ENCODE measurements at regions not wholly inside any gene's neighbourhood (a gene's known extent, or its start where the extent isn't known, plus 50 kb on each side); places are given as distances from the start of the nearest gene placed in this dataset.

GRCh38 chrX:10800796-10801195, 180.4 kb upstream of the MID1 start:
- DNase-seq (ENCODE audit: low spot score) (no peak), FAIRE-seq (no peak)

DNA sequence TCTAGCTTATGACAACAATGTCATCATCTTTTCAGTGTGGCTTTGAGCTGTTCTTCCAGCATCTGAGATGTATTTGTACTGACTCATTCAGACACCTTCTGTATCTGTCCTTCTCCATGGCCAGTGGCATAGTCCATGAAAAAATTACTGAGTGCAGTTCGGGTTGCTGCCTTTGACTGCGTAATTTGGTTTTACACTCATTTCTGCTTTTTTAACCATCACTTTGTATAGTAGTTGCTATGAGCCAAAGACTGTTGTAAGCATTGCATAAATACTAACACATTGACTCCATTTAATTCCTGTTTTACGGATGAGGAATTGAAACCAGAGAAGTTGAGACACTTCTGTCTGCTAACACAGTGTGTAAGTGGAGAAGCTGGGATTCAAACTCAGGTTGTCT, 190.7 kb upstream of the MID1 start:
- no peak for FAIRE-seq
- no peak for DNase-seq (ENCODE audit: low spot score)

DNA sequence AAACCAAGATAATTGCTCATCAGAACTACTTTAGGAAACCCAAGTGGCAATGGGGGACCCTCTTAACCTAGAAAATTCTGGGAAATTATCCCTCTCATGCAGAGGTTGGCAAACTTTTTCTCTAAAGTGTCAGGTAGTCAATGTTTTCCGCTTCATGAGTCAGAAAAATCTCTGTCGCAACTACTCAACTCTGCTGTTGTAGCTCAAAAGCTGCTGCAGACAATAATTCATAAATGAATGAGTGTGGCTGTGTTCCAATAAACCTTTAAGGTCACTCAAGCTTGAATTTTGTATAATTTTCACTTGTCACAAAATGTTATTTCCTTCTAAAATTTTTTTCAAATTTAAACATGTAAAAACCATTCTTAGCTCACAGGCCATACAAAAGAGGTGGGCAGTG, 193.4 kb upstream of the MID1 start:
- FAIRE-seq: no peak
- DNase-seq (ENCODE audit: low spot score): no peak

DNA sequence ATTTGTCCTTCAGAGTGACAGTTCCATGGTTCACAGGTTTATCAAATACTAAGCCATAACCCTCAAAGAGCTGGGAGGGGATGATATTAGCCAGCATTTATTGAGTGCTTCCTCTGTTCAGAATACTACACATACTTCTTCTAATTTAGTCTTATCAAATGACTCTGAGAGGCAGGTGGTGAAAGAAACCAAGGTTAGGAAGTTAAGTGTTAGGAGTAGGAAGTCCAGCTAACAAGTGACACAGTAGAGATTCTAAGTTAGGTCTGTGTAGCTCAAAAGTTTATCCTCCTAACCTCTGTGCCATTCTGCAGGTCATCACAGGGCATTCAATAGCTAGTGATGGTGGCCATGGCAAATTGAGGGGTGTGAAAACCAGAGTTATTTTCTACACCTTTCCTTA, 198.3 kb upstream of the MID1 start:
- FAIRE-seq (no peak), DNase-seq (ENCODE audit: low spot score) (no peak)

- FAIRE-seq: no peak
- no peak for DNase-seq (ENCODE audit: low spot score)
Observed at GRCh38 chrX:10819973-10820372, 199.6 kb upstream of the MID1 start.

GRCh38 chrX:10821293-10821692, 200.9 kb upstream of the MID1 start:
- DNase-seq (ENCODE audit: low spot score) (no peak), FAIRE-seq (no peak)

DNA sequence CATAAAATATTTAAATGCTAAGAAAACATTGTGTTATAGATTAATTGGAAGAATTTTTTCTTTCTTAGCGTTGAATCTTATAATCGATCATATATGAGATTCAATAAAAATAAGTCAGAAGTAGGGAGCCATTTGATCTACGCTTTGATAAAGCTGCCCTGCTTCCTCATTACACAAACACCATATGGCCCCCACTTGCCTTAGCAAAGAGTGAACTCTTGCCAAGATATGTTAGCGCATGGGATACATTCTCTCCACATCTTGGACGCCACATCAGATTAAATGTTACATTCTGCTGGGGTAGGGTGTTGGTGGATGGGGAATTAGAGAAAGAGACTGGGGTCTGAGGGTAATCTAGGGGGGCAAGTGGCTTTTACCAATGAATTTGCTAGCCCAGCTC, 207.7 kb upstream of the MID1 start:
- FAIRE-seq (no peak), DNase-seq (ENCODE audit: low spot score) (no peak)

- no peak for DNase-seq (ENCODE audit: low spot score)
- no peak for FAIRE-seq
Observed at GRCh38 chrX:10828640-10829039, 208.3 kb upstream of the MID1 start.

- DNase-seq (ENCODE audit: low spot score): no peak
- no peak for FAIRE-seq
Observed at GRCh38 chrX:10831716-10832502, 211.5 kb upstream of the MID1 start.

GRCh38 chrX:10833299-10834169, 213.1 kb upstream of the MID1 start:
- FAIRE-seq (no peak), DNase-seq (ENCODE audit: low spot score) (no peak)

DNA sequence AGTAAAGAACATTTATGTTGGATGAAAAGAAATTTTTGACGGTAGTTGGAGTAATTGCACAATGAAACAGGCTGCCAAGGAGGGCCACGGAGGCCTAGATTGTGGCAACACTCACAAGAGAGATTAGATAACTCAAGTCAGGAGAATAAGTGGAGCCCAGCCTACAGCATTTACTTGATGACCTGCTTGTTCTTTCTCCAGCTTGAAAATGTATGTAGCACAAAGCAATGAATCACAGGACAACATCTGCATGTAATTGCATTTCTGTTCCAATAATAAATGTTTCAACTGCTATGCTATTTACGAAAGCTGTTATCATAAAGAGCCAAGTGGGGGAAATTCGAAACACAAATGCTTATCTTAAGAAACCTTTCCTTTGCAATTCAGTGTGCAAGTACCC, 221.2 kb upstream of the MID1 start:
- FAIRE-seq (no peak), DNase-seq (ENCODE audit: low spot score) (no peak)

GRCh38 chrX:10842646-10843045, 222.3 kb upstream of the MID1 start:
- FAIRE-seq: no peak
- DNase-seq (ENCODE audit: low spot score): no peak

DNA sequence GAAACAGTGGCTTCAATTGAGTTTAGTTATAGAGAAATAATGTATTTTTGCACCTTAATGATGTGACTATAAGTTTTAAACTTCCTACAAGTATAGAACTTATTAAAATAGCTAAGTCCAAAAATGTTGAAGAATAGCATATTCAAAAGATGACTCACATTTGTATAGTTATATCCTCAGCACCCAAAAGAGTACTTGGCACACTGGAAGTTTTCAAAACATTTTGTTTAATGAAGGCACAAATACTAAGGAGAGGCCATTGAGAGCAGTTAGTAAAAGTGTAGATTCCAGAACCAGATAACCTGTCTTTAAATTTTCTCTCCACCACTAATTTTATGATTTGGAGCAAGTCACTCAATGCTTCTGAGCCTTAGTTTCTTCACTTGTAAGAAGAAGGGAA, 226.9 kb upstream of the MID1 start:
- FAIRE-seq (no peak), DNase-seq (ENCODE audit: low spot score) (no peak)

DNA sequence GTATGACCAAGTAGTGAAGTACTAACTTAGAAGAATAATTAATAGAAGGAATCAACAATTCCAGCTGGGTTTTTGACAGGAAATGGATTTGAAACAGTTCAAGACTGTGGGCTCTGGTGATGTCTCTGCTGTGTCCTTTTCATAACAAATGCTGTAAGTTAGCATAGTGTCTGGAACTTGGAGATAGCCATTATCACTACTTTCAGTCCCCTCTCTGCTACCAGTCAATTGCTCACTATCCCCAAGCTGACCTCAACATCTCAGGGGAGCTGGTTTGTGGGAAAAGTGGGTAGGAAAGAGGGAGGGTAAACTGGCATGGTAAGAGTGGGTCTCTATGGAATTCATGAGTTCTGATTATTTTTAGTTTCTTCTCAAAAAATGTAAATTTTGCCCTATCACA, 231.4 kb upstream of the MID1 start:
- FAIRE-seq: no peak

DNA sequence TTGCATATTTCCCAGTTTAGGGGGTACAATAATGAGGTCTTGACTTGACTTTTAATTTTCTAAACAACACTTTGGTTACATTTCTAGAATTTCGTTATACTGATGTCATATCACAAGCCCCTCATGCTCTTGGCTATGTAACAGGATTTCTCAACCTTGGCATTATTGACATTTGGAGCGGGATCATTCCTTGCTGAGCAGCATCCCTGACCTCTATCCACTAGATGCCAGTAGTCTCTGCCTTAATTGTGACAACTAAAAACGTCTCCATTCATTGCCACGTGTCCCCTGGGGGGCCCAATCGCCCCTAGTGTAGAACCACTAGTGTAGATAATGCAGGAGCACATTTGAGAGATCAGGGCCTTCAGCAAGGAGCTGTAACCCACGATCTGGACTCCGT, 234.2 kb upstream of the MID1 start:
- FAIRE-seq (no peak), DNase-seq (ENCODE audit: low spot score) (no peak)

More for the DNA sequence above, 231.4 kb upstream of the MID1 start:
- no peak for DNase-seq (ENCODE audit: low spot score)

DNA sequence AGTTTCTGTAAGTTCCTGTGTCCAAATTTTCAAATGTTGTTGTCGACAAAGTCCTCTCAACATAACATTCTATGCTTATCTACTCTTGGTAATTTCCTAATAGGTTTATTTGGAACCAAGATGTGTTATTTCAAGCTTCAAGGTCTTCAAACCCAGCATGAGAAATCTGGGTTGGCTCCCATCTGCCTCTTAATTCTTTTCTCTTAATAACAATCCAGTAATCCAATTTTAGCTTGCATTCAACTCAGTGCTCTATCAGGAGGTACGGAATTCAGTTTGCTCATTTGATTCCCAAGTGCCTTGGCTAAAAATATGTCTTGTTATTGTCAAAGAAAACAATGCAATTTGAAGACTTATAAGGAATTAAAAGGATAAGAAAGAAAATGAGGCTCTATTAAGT, 235.5 kb upstream of the MID1 start:
- FAIRE-seq (no peak), DNase-seq (ENCODE audit: low spot score) (no peak)

DNA sequence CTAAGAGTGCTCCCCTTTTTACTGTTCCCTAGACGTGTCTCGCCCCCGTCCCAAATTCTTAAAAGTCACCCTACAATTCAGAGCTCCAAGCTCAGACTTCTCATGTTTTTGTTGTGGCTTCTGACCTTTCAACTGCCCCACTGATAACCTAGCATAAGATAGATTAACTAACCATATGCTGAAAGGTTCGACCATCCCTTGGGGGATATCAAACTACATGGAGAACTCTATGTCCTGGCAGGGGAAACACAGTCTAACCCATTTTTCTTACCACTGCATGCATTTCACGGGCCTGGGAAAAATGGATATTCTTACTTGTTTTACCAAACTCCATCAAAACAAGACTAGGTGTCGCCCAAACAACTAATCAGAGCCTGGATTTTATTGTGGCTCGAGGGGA, 236.4 kb upstream of the MID1 start:
- no peak for FAIRE-seq

GRCh38 chrX:10859353-10859752, 239.0 kb upstream of the MID1 start:
- FAIRE-seq (no peak), DNase-seq (ENCODE audit: low spot score) (no peak)

More for the DNA sequence above, 236.4 kb upstream of the MID1 start:
- DNase-seq (ENCODE audit: low spot score): no peak

DNA sequence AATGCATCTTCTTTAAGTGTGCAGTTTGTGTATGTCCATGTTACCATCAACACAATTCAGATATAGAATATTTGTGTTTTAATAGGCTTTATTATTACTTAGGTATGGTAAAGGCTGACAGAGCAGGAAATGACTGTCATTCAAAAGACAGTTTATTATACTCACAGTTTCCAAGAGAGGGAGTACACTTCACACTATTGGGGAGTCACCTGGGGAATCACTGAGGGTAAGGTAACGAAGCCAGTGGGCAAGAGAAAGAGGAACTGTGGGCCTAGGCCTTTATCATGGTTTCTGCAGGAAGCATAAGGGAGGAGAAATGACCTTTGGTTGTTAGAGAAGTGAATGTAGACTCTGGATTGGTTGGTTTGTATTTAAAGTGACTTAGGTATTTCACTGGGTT, 235.1 kb upstream of the HCCS start:
- FAIRE-seq (no peak), DNase-seq (ENCODE audit: low spot score) (no peak)

DNA sequence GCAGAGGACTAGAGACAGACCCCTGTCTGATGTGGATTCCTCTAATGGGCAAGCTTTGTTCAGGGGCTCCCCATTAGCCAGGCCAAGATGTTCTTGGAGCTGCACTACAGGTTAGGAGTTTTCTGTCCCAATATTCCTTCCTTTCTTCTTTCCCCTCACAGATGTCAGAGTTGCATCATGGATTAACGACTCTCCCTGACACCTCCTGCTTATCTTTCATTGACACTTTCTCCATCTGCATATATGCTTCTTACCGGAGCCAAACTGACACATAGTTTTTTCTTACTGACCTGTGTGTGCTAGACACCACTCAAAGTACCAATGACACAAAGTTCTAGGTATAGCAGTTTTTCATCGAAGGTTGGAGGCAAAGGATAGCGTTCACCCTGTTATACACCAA, 228.6 kb upstream of the HCCS start:
- no peak for FAIRE-seq

GRCh38 chrX:10884246-10884645, 226.9 kb upstream of the HCCS start:
- DNase-seq (ENCODE audit: low spot score): no peak
- FAIRE-seq: no peak

More for the DNA sequence above, 228.6 kb upstream of the HCCS start:
- no peak for DNase-seq (ENCODE audit: low spot score)

DNA sequence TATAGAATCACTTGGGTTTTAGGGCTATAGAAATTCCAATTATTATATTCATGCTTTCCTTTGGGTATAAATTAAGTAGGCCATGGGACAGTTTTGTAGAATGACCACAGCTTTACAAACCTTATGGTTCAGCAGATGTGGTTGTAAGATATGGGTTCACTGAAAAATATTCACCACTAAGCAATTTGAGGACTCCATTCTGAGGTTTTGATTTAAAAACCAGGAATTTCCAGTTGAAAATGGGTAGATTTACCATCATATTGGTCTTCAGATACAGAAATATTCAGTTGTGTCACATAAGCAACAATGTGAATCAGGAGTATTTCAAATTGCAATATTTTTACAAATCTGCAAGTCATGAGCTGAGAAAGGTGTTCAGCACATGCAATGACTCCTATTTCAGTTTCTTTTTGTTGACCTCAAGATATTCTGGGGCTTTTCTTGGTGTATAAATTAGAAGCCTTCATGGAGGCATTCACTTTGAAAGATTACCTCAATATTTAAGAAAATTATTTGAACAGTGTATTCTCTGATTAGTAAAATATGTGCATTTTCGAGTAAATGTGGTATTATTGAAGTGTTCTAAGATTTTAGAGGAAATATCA, 218.4 kb upstream of the HCCS start:
- FAIRE-seq (peak; percentile 93), DNase-seq (ENCODE audit: low spot score) (peak; percentile 54)

All from RCC 7860 (cell line).